HG02852 (cell line): ENCODE measurements at regions not wholly inside any gene's neighbourhood (a gene's known extent, or its start where the extent isn't known, plus 50 kb on each side); places are given as distances from the start of the nearest gene placed in this dataset.

ENCODE experiments used
- ATAC-seq: cut with Tn5 transposase; IDR thresholded peaks from one replicate; pipeline ENCODE4 v1.9.1; 2021; ENCODE audit warnings: mild to moderate bottlenecking, moderate library complexity; ENCODE audit not compliant: unreplicated experiment

DNA sequence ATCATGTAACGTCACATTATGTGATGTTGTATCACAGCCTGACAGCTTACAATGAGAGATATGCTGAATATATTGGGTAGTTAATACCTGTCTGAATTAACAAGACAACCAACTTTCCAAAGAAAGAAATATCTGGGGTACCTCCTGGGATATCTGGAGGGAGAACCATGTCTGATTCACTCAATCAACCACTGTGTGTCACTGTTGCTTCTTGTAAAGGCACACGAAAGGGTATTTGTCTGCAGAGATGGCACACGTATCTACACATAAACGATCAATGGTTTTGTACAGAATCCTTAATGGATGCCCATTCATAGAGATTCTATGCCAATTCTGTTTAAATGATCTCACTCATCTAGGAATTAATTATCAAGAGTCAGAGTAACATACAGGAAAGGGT, 252.1 kb upstream of the TMCO5A start:
- ATAC-seq = no peak

DNA sequence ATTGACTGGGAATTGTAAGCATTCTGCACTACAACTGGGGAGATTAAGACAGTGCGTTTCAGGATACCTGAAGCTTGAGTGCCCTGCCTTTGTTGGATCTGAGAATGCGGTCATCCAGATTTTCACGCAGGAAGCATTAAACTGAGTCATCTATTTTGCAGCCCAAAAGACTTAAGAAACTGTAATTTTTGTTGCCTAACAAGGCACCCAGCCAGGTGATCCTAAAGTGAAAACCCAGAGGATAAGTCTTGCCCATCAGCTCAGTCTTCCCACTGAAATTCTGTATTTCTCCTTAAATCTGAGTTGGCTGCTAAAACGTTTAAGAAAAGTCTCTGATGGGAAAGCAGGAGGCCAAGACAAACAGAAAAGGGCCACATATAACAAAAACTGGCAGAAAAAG, 242.5 kb upstream of the TMCO5A start:
- no peak for ATAC-seq

DNA sequence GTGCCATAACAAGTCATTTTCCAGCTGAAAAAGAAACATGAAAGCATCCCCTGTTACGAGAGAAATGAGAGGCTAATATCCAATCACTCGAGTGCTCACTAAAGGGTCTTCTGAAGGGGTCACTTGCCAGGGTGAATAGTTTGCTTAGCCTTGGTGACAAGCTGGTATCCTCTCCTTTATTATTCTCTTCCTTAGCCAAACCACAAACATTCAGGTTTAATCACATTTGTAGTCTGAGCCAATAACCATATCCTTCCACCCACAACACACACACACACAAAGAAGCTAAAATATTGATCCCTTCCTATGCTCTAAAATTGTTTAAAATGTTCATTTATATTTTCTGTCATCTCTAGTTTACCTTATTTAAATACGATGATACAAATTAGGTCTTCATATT, 240.5 kb upstream of the TMCO5A start:
- no peak for ATAC-seq

GRCh38 chr15:37695719-37696118, 238.7 kb upstream of the TMCO5A start:
- no peak for ATAC-seq

GRCh38 chr15:37698679-37699078, 235.8 kb upstream of the TMCO5A start:
- ATAC-seq = no peak

GRCh38 chr15:37701230-37701629, 233.2 kb upstream of the TMCO5A start:
- no peak for ATAC-seq

DNA sequence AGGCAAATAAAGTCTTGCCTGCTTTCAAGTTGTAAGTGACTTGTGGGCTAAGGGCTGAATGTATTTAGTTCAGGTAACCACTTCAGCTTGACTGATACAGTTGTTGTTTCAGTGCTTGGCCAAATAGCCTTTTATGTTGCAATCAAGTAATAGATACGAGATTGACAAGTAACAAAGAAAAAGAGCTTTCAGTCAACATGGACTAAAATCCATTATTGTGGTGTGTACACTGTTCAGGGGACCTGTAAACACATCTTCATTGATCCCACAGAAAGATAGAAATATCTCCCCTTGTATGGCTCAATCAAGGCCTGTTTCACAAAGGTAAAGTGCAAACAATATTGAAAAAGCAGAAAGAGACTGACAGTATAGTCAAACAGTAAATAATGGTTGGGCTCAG, 224.8 kb upstream of the TMCO5A start:
- ATAC-seq = no peak

DNA sequence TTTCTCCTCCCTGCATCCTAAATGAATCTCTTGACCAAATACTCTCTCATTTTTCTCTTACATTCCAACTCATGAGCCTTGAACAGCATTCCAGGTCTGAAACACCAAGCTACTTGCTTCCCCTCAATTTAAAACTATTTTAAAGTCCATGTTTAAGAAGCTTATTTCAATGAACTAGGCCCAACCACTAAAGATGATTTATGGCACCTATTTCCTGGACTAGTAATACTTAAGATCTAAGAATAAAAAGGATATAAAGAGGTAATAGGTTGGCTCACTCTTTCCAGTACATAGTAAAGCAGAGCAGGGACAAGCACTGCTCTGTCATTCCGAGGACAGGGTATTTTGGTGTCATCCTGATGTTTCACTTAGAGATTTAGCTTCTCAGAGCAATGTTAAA, 219.3 kb upstream of the TMCO5A start:
- no peak for ATAC-seq

GRCh38 chr15:37720267-37720666, 214.2 kb upstream of the TMCO5A start:
- no peak for ATAC-seq

DNA sequence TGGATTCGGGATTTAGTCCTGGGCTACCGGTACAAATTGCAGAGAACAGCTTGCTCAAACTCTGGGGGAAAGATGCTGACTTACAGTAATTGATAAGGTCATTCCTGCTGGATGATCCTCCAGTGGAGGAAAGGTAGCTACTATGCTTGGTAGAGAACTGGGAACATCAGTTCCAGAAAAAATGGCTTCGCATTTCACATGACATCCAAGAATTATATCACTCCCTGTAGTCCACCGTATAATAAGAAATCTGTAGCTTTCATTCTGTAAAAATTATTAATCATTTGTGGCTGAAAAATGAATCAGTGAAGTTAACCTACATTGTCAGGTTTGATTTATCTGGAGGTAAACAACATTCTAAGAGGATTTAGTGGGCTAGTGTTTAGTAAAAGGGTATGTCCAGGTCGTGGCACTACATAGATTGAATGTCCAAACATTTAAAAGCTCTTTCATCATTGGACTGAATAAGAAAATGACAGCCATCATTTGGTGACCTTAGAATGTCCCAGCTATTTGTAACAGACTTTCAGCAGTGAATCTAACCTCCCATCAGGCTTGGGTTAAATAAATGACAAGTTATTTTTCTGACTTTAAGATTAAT, 203.2 kb upstream of the TMCO5A start:
- ATAC-seq = no peak

- ATAC-seq = no peak
These were observed 200.8 kb upstream of the TMCO5A start for GRCh38 chr15:37733628-37734027.

DNA sequence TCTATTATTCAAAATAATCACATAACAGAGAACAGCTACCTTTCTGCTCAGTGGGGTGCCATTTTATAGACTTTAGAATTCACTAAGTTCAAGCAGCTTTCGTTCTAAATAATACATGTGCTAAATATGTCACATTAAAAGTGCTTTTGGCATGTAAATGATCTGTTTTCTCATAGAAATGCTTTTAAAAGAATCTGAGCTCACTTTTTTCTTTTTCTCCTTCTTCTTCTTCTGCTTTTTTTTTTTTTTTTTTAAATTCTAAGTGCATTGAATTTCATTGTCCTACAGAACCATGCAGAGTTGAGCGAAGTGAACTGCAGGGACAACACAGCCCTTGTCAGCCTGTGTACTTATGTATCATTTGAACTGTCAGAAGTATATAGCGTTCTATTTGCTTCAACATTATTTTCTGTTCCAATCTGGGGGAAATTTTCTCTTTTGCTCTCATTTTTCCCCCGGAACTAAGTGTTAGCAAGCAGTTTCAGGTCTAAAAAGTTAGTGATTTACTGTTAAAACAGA, 193.8 kb upstream of the TMCO5A start:
- ATAC-seq = no peak

- ATAC-seq = no peak
These were observed 190.6 kb upstream of the TMCO5A start for GRCh38 chr15:37743826-37744225.

DNA sequence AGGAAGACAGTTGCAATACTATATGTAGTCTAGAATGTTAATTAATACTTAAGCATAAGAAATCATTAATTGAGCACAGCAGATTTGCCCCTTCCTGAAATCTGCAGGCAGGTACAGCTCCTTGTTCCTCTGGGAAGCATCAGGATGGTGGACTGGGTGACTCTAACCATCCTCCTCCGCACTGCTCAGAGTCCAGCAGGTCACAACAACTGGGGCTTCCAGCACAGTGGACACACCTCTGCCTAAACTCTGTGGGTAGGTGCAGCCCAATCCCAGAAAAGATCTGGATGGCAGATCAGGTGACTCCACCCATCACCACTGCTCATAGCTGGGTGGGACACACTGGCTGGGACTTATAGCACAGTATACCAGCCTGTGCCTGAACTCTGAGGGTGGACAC, 189.9 kb upstream of the TMCO5A start:
- ATAC-seq = no peak

GRCh38 chr15:37751401-37751800, 183.0 kb upstream of the TMCO5A start:
- no peak for ATAC-seq

GRCh38 chr15:37756407-37756806, 178.0 kb upstream of the TMCO5A start:
- no peak for ATAC-seq

- ATAC-seq = no peak
These were observed 176.0 kb upstream of the TMCO5A start for GRCh38 chr15:37758412-37758811.

- peak; percentile 62 for ATAC-seq
These were observed 169.7 kb upstream of the TMCO5A start for GRCh38 chr15:37764733-37765191.

DNA sequence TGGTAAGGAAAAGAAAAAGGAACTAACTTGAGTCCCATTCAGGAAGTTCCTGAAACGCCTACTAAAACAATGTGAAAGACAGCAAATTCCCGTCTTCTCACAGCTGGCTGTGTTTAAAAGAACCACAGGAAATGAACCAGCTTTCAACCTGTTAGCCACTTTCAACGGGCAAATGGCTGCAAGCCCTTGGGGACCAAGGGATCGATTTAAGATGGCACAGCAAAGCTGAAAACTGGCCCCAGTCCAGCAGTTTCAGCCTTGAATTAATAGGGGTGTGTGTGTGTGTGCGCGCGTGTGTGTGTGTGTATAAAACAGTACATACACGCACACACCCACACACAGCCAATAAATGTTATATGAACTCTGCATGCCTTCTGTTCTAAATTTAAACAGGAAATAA, 168.7 kb upstream of the TMCO5A start:
- no peak for ATAC-seq

DNA sequence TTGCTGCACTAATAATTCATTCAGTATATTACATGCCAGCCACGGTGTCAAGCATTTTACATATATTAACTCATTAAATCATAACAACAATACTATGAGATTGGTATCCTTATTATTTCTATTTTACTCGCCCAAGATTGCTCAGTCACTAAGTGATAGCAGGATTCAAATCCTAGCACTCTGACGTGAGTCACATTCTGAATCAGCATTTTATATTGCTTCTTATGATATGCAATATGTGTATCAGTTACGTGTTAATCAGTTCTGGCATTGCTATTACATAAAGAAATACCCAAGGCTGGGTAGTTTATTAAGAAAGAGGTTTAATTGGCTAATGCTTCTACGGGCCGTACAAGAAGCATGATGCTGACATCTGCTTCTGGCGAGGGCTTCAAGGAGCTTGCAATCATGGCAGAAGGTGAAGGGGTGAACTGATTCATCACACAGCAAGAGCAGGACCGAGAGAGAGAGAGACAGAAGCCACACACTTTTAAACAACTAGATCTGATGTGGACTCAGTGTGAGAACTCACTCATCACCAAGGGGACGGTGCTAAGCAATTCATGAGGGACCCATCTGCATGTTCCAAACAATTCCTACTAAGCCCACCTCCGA, 166.5 kb upstream of the TMCO5A start:
- ATAC-seq = no peak

GRCh38 chr15:37771465-37771864, 163.0 kb upstream of the TMCO5A start:
- ATAC-seq = no peak

- no peak for ATAC-seq
These were observed 161.2 kb upstream of the TMCO5A start for GRCh38 chr15:37773111-37773860.
